ENCODE measurements at regions not wholly inside any gene's neighbourhood (a gene's known extent, or its start where the extent isn't known, plus 50 kb on each side); places are given as distances from the start of the nearest gene placed in this dataset.

- no peak for DNase-seq (ENCODE audit: low read depth in 2 of 2)
Measured at GRCh38 chr12:5379749-5380496, 52.0 kb upstream of the NTF3 start.

Measured in fibroblast of skin of left biceps (primary cell).